HepG2 (cell line): ENCODE measurements at regions not wholly inside any gene's neighbourhood (a gene's known extent, or its start where the extent isn't known, plus 50 kb on each side); places are given as distances from the start of the nearest gene placed in this dataset.
A peak's percentile ranks its signal among the peaks of the same experiment; 100 is the strongest.

ENCODE experiments used
- ATAC-seq: fragments of 200-7000 bp; cut with Tn5 transposase; 3 replicates; pipeline ENCODE4 v1.9.1; 2020; ENCODE audit warnings: mild to moderate bottlenecking, moderate library complexity
- BruUV-seq: library from RNA; stranded (reverse); fragments of 400-500 nt; replicated peaks from 2 replicates; lab custom pipeline; 2021; lab: Mats Ljungman, UMichigan
- CTCF ChIA-PET: fragments of 300-600 bp; formaldehyde crosslinking; extraction: SDS; loops from one replicate; lab custom pipeline; 2021; ENCODE audit warnings: low total read pairs, inconsistent platforms, low intra/inter-chr PET ratio; lab: Yijun Ruan, JAX
- POLR2A ChIA-PET: fragments of 350-600 bp; sonication (Branson Sonifier 250); formaldehyde crosslinking; loops from one replicate; lab custom pipeline; 2020; ENCODE audit warnings: antibody characterized with exemption, inconsistent platforms; lab: Yijun Ruan, JAX
- DNase-seq: peaks from one replicate; pipeline ENCODE4 v3.0.0-alpha.2; 2015; ENCODE audit warnings: low spot score
- FAIRE-seq: peaks from 3 replicates; lab custom pipeline; 2011; peaks lifted over from hg19 to GRCh38; lab: Jason Lieb, UNC
- H2AFZ ChIP-seq: one replicate; pipeline ENCODE4 v1.6.1; 2011; ENCODE audit warnings: low read length, inconsistent platforms
- H3K27ac ChIP-seq: fragments of 300-600 bp; 3 replicates; pipeline ENCODE4 v1.8.0; 2011; ENCODE audit warnings: mixed run types, mild to moderate bottlenecking, mixed read lengths, low read length, inconsistent platforms; ENCODE audit not compliant: insufficient read depth; ENCODE audit errors: extremely low read length
- H3K27me3 ChIP-seq, 2 experiments: fragments of 200-600 bp in 1 of 2; 2 replicates in 1 of 2; 3 replicates in 1 of 2; pipeline versions ENCODE4 v1.6.0 to v1.8.0; 2011; ENCODE audit warnings: low read length in 2 of 2, mild to moderate bottlenecking in 2 of 2, moderate library complexity in 2 of 2, inconsistent platforms in 1 of 2; ENCODE audit not compliant: insufficient read depth in 2 of 2, control insufficient read depth in 1 of 2
- H3K36me3 ChIP-seq, 2 experiments: fragments of 200-600 bp in 1 of 2; replicated peaks in 1 of 2; 2 replicates in 1 of 2; 3 replicates in 1 of 2; pipeline versions ENCODE4 v1.5.1 to v1.8.0; 2011; ENCODE audit warnings: low read length in 2 of 2, inconsistent platforms in 1 of 2; ENCODE audit not compliant: insufficient read depth in 2 of 2, control insufficient read depth in 1 of 2
- H3K4me1 ChIP-seq: 2 replicates; pipeline ENCODE4 v1.5.1; 2012; ENCODE audit warnings: low read length, inconsistent platforms; ENCODE audit not compliant: insufficient read depth
- H3K4me2 ChIP-seq: 2 replicates; pipeline ENCODE4 v1.6.0; 2011; ENCODE audit warnings: low read depth, low read length, inconsistent platforms
- H3K4me3 ChIP-seq, 3 experiments: fragments of 200-600 bp in 1 of 3; sonication (generic), shearing (Covaris generic) in 1 of 3; replicated peaks in 1 of 3; 2 replicates each; pipeline ENCODE4 v1.5.1; 2011 to 2016; ENCODE audit warnings: low read length in 3 of 3, inconsistent platforms in 2 of 3, low read depth in 2 of 3, mild to moderate bottlenecking in 2 of 3, control low read depth in 1 of 3, mixed read lengths in 1 of 3; ENCODE audit not compliant: insufficient read depth in 1 of 3
- H3K79me2 ChIP-seq: one replicate; pipeline ENCODE4 v1.6.1; 2011; ENCODE audit warnings: low read length, inconsistent platforms; ENCODE audit not compliant: insufficient read depth
- H3K9ac ChIP-seq: 2 replicates; pipeline ENCODE4 v1.6.0; 2011; ENCODE audit warnings: mild to moderate bottlenecking, low read depth, low read length, inconsistent platforms; ENCODE audit not compliant: insufficient read depth
- H3K9me3 ChIP-seq: 2 replicates; pipeline ENCODE4 v1.5.1; 2012; ENCODE audit warnings: mild to moderate bottlenecking, low read length
- H4K20me1 ChIP-seq: 2 replicates; pipeline ENCODE4 v1.6.0; 2011; ENCODE audit warnings: inconsistent platforms, mild to moderate bottlenecking, low read length, moderate library complexity; ENCODE audit not compliant: insufficient read depth
- ARNT2 ChIP-seq: sonication (generic); formaldehyde crosslinking; IDR thresholded peaks from 2 replicates; pipeline ENCODE4 v1.8.0; 2022; ENCODE audit warnings: mild to moderate bottlenecking, low read depth, missing genetic modification reagents, moderate library complexity
- CBX5 ChIP-seq: sonication (generic); formaldehyde crosslinking; IDR thresholded peaks from 2 replicates; pipeline ENCODE4 v1.4.0; 2020; ENCODE audit warnings: missing genetic modification reagents, borderline replicate concordance
- DNMT1 ChIP-seq: sonication (generic); formaldehyde crosslinking; IDR thresholded peaks from 2 replicates; pipeline ENCODE4 v1.5.1; 2020; ENCODE audit warnings: mild to moderate bottlenecking, missing genetic modification reagents
- MAFF ChIP-seq: IDR thresholded peaks from 2 replicates; pipeline ENCODE4 v1.6.1; 2011; ENCODE audit warnings: low read depth, low read length, improper control_type of control experiment
- MAFK ChIP-seq, 2 experiments: IDR thresholded peaks in 1 of 2; conservative IDR thresholded peaks in 1 of 2; 2 replicates each; pipeline ENCODE4 v1.6.1; 2011; ENCODE audit warnings: improper control_type of control experiment in 2 of 2, low read length in 2 of 2
- ZNF501 ChIP-seq: sonication (generic); formaldehyde crosslinking; IDR thresholded peaks from 2 replicates; pipeline ENCODE4 v1.5.1; 2020; ENCODE audit warnings: mild to moderate bottlenecking, moderate library complexity, missing genetic modification reagents
- ZNF761 ChIP-seq: sonication (generic); formaldehyde crosslinking; conservative IDR thresholded peaks from 2 replicates; pipeline ENCODE4 v1.4.0; 2020; ENCODE audit warnings: mild to moderate bottlenecking, missing genetic modification reagents
- ZSCAN12 ChIP-seq: sonication (generic); formaldehyde crosslinking; IDR thresholded peaks from 2 replicates; pipeline ENCODE4 v1.9.0; 2021; ENCODE audit warnings: mild to moderate bottlenecking, missing genetic modification reagents
- WGBS: methylation state at CpG from one replicate; pipeline ENCODE4 v1.1.6; 2017; ENCODE audit warnings: low lambda C conversion rate; 5-methylcytosine and 5-hydroxymethylcytosine counted together
- in situ Hi-C: cut with HindIII; loops from 2 replicates; pipeline ENCODE4 v1.10.0; 2017; ENCODE audit warnings: low pct_unique_long_range_greater_than_20kb; ENCODE audit not compliant: extremely low pct_ligation_motif_present
- intact Hi-C: fragments of 100-400 bp; cut with micrococcal nuclease; formaldehyde crosslinking; loops from one replicate; pipeline ENCODE4 v1.10.0; 2022; ENCODE audit not compliant: unreplicated experiment
- TF ChIP-seq, protein P1 (sequence below): sonication (generic); formaldehyde crosslinking; IDR thresholded peaks from 2 replicates; pipeline ENCODE4 v1.4.0; 2020; ENCODE audit warnings: mild to moderate bottlenecking, low read depth, missing genetic modification reagents

DNA sequence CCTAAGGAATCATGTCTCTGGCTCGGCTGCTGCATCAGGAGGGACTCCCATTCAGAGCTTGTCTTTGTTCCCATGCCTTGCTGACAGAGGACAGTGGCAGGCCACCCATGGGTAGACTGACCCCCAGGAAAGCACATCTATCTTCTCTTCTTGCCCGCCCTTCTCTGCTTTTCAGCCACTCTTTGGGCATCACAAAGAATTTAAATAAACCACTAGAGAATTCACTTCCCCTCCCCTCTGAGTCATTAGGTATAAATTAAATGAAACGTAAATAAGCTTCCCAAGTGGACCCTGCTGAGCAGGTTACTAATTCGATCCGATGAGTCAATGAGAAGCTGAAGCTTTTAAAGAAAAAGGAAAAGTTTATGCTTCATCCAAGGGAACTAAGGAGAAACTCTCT, 97.0 kb downstream of the DRD1 start (continued):
- TF ChIP-seq ARNT2 (CRISPR knock-in tag): no peak

DNA sequence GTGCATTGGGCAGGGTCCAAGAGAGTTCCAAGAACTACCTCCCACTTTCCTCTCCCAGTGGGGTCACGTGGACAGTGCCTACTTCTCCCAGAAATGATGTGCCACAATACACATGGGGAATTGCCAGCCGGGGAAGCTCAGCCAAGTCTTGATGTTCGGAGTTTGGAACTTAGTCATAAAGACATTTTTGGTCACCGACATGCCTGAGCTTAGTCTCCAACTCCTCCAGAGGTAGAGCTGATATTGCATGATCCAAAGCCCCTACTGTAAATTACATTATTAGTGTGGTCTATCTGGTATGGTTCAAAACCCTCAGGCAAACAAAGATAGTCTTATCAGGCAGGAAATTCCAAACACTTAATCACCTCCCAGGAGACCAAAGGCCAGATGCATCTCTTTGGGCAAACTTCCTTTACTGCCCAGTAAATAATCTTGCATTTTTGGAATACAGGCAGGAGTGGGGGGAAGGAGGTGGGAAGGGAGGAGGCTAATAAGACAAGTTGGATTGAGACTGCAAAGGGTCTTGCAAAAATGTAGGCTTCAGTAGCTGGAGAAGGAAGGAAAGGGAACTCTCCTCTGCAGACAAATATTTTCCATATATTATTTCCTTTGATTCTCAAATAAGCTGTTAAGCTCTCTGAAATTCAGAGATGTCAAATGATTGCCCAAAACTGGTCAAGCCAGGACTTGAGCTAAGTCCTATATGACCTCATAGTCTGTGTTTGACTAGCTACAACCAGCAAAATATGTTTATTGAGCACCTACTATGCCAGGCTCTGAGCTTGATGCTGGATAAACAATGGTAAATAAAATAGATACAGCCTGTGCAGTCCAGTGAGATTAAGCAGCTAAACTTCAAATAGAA, 99.4 kb downstream of the DRD1 start:
- FAIRE-seq (no peak), DNase-seq (peak; percentile 11), ATAC-seq (no peak)
- H3K4me1 ChIP-seq: peaks cover 12% of the 10 kb centered on the region
- no peak overlapping the region for H3K4me2 ChIP-seq
- ChIA-PET CTCF (no interaction called here), POLR2A (no interaction called here)
- H4K20me1 ChIP-seq: no peaks in the 10 kb centered on the region
- intact Hi-C loops: no loop called here
- H3K79me2 ChIP-seq: no peaks in the 10 kb centered on the region
- TF ChIP-seq DNMT1 (no peak), ZSCAN12 (no peak)
- TF ChIP-seq, protein P1, sequence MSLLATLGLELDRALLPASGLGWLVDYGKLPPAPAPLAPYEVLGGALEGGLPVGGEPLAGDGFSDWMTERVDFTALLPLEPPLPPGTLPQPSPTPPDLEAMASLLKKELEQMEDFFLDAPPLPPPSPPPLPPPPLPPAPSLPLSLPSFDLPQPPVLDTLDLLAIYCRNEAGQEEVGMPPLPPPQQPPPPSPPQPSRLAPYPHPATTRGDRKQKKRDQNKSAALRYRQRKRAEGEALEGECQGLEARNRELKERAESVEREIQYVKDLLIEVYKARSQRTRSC: no peak
- no peaks in the 10 kb centered on the region for H3K36me3 ChIP-seq
- no peak overlapping the region for H3K27ac ChIP-seq
- H3K9ac ChIP-seq: no peak overlapping the region
- H3K9me3 ChIP-seq: no peaks in the 10 kb centered on the region
- H3K4me3 ChIP-seq: no peak overlapping the region
- no peak overlapping the region for H2AFZ ChIP-seq
- WGBS: 4% methylated on average over 4 of the region's 4 CpGs
- BruUV-seq: no TSS peak
- in situ Hi-C loops: no loop called here
- no peaks in the 10 kb centered on the region for H3K27me3 ChIP-seq

DNA sequence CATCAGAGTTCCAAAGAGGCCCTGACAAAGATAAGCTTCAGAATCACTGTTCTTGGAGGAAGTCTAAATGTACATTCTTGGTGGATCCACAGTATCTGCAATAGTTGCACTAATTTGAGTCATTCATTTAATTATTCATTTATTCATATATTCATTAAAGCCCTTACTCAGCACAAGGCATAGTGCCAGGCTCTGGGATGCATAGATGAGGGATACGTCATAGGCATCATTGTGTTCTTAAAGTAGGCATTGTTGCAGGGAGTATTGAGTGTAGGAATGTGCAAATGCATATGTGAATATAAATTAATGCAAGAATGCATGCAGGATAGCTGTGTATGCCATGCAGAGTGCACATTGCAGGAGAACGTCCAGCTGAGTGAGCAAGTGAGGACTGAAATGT, 100.7 kb downstream of the DRD1 start:
- no peak overlapping the region for H3K4me2 ChIP-seq
- H3K79me2 ChIP-seq: no peaks in the 10 kb centered on the region
- no peak overlapping the region for H3K27ac ChIP-seq
- no peak overlapping the region for H3K4me3 ChIP-seq
- in situ Hi-C loops (no loop called here), intact Hi-C loops (no loop called here)
- FAIRE-seq (no peak), DNase-seq (no peak), ATAC-seq (no peak)
- 25% methylated on average over 2 of the region's 2 CpGs for WGBS
- H3K4me1 ChIP-seq: peaks cover 12% of the 10 kb centered on the region
- no peak overlapping the region for H2AFZ ChIP-seq
- ChIA-PET POLR2A (no interaction called here), CTCF (no interaction called here)
- no peaks in the 10 kb centered on the region for H4K20me1 ChIP-seq
- no peaks in the 10 kb centered on the region for H3K9me3 ChIP-seq
- no peaks in the 10 kb centered on the region for H3K27me3 ChIP-seq
- H3K36me3 ChIP-seq: no peaks in the 10 kb centered on the region
- no peak for TF ChIP-seq ZNF761 (CRISPR knock-in tag)
- peak; percentile 41 for TF ChIP-seq MAFF
- no peak for TF ChIP-seq CBX5
- TF ChIP-seq MAFK (conservative IDR thresholded peaks at IDR 0.05 in 1 of 2, IDR thresholded peaks at IDR 0.05 in 1 of 2; ENCODE audit: low read length in 2 of 2): peak; percentile 24 to 39; a peak in 1 of 4 replicates
- no peak for TF ChIP-seq ZNF501 (CRISPR knock-in tag)
- BruUV-seq: no TSS peak
- H3K9ac ChIP-seq: no peak overlapping the region
